ENCODE measurements at regions not wholly inside any gene's neighbourhood (a gene's known extent, or its start where the extent isn't known, plus 50 kb on each side); places are given as distances from the start of the nearest gene placed in this dataset.

DNA sequence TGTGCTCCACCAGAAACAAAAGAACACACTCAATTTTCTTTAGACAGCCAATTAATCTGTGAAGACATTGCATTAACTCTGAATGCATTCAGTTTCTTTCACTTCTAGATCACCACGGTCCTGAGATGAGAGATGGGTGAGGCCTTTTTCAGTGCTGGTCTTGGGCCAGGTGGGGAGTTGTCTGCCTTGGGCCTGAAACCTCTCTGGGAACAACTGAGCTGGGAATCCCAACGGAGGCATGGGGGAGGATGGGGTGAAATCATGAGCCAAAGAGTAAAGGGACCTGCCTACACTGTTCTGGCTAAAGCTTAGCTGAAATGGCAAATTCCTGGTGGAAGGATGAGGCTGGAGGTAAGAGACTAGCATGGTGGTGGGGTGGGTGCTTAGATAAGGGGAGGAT is 353.5 kb upstream of the B3GAT1 start:
- DNase-seq (ENCODE audit: low read depth, low spot score) = no peak

GRCh38 chr11:134764966-134765365 is 352.9 kb upstream of the B3GAT1 start:
- DNase-seq (ENCODE audit: low read depth, low spot score) = no peak

DNA sequence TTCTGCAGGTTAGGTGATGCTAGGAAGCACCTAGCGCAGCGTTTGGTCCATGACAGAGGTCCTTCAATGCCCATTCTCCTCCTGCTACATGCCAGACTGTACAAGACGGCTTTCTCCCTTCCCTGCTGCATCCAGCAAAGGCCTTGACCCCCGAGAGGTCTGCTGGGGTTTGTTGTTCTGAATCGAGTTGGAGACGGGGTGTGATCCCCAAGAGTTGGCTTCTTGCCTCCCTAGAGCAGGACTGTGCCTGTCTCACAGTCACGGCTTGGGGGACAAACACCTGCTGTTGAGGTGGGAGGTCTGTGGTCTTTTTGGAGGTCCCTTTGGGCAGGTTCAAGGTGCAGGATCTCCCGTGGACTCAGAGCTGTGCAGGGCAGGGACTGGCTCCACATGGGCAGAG is 352.3 kb upstream of the B3GAT1 start:
- no peak for DNase-seq (ENCODE audit: low read depth, low spot score)

- no peak for DNase-seq (ENCODE audit: low read depth, low spot score)
These were observed 351.0 kb upstream of the B3GAT1 start for GRCh38 chr11:134763030-134763388.

- no peak for DNase-seq (ENCODE audit: low read depth, low spot score)
These were observed 350.4 kb upstream of the B3GAT1 start for GRCh38 chr11:134762248-134763029.

- DNase-seq (ENCODE audit: low read depth, low spot score) = no peak
These were observed 349.8 kb upstream of the B3GAT1 start for GRCh38 chr11:134761926-134762247.

GRCh38 chr11:134761386-134761785 is 349.3 kb upstream of the B3GAT1 start:
- no peak for DNase-seq (ENCODE audit: low read depth, low spot score)

DNA sequence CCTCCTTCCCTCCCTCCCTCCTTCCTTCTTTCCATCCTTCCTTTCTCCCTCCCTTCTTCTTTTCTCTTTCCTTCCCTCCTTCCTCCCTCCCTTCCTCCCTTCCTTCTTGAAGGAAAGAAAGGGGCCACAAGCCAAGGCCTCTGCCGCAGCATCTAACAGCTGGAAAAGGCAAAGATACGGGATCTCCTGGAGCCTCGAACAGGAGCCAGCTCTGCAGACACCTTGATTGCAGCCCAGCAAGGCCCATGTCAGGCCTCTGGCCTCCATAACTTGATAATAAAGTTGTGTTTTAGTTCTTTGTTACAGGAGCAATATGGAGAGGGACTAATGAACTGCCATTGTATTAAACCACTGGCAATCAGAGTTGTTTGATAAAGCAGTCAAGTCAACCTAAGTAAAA is 348.9 kb upstream of the B3GAT1 start:
- DNase-seq (ENCODE audit: low read depth, low spot score) = no peak

DNA sequence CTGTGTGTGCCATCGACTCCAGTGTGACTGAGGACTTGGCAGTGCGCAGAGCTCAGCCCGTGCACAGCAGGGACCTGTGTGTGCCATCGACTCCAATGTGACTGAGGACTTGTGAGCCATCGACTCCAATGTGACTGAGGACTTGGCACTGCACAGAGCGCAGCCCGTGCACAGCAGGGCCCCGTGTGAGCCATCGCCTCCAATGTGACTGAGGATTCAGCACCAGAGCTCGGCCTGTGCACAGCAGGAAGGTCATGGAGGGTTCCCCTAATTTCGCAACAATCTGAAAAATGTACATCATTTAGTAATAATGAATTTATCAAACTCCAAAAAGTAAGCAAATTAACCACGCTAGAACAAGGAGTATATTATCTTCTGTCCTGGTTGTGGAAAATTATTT is 348.3 kb upstream of the B3GAT1 start:
- no peak for DNase-seq (ENCODE audit: low read depth, low spot score)

DNA sequence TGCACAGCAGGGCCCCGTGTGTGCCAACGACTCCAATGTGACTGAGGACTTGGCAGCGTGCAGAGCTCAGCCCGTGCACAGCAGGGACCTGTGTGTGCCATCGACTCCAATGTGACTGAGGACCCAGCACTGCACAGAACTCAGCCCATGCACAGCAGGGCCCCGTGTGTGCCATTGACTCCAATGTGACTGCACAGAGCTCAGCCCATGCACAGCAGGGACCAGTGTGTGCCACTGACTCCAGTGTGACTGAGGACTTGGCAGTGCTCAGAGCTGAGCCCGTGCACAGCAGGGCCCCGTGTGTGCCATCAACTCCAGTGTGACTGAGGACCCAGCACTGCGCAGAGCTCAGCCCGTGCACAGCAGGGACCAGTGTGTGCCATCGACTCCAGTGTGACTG is 347.8 kb upstream of the B3GAT1 start:
- DNase-seq (ENCODE audit: low read depth, low spot score) = no peak

GRCh38 chr11:134759274-134759673 is 347.2 kb upstream of the B3GAT1 start:
- DNase-seq (ENCODE audit: low read depth, low spot score) = no peak

DNA sequence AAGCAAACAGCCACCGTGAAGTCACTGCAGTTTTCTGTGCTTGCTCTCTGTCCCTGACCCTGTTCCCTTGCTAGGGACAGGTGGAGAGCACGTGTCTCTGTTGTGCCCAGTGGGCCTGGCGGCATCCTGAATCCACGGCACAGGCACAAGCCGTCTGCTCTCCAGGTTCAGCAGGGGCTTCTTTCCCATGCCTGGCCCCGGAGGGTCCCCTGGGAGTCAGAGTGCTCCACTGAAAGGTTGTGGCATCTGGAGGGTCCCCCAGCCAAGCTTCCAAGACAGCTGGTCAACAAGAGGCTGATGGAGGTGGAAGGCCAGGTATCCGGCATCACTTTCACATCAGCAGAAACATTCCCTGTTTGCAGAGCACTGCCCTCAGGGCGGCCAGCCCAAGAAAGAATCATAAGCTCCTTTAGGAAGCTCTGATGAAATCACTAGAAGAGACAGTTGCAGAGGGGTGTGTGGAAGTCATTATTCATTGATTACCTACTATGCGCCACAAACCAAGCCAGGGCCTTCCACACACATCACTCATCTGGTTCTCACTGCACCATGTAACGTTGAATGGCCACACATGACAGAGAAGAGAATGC is 346.4 kb upstream of the B3GAT1 start:
- no peak for DNase-seq (ENCODE audit: low read depth, low spot score)

DNA sequence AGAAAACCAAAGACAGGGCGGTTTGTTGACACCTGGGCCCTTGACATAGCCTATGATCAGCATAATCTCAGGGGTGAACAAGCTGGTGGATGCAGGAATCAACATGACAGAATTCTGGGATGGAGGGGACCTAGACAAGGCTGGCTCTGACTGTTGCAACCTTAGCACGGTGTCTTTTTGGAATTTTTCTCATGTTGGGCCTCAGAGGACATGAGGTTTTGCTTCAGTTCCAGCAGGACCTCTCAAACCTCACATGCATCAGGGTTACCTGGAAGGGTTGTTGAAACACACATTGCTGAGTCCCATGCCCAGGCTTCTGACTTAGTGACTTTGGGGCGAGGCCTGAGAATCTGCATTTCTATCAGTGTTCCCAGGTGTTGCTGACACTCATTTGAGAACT is 345.6 kb upstream of the B3GAT1 start:
- no peak for DNase-seq (ENCODE audit: low read depth, low spot score)

GRCh38 chr11:134756811-134757540 is 344.9 kb upstream of the B3GAT1 start:
- no peak for DNase-seq (ENCODE audit: low read depth, low spot score)

- DNase-seq (ENCODE audit: low read depth, low spot score) = no peak
These were observed 343.5 kb upstream of the B3GAT1 start for GRCh38 chr11:134755535-134755934.

DNA sequence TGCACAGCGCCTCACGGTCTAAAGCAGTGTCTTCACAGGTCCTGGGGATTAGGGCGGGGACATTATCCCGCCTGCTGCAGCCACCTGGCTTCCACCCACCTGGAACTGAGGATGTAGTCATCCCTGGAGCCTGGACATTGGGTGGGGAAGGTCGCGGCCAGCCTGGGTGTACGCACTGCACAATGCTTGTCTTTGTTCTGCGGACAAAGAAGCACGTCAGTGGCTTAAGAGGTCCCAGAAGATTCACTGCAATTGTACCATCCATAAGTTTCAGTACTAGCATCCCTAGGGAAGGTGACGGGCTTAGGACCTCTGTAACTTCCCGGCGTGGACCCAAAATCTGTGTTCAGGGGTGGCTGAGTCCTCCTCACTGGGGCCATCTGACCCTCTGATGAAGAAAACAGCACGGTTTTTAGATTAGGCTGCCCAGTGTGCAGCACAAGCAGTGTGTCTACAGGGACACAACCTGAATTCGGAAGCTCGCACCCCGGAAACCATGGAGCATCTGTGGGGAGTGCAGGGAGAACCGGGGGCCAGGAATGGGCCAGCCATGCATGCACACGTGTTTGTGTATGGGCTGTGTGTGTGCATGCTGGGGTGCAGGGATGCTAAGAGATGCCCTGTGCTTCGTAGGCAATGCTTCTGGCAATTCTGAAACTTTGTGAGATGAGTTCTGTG is 342.6 kb upstream of the B3GAT1 start:
- no peak for DNase-seq (ENCODE audit: low read depth, low spot score)

DNA sequence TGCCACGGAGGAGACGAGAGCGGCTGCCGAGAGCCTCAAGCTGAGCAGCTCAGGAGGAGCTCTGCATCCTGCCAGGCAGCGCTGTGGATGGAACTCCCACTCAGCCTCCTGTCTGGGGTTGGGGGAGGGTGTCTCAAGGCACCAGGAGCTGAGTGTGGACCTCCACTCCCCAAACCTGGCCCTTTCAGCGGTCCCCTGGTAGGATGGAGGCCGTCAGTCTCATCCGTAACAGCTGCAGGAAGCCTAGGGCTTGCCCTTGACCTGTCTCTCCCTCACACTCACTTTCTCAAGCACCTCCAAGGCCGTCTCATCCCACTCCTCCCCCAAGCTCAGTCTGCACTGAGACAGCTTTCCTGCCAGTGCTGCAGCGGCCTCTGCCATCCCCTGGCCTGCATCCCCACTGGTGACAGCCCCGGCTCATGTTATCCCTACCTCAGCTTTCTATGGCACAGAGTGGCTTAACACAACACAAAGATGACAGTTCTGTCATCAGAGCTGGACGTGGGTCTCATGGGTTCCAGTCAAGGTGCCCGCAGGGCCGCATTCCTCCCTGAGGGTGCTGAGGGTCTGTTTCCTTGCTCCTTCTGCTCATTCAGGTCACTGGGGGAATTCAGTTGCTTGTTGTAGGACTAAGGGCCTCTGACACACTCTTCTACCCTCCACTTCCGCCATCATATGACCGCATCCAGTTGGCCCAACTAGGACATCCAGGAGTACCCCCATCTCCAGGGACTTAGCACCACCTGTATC is 341.9 kb upstream of the B3GAT1 start:
- no peak for DNase-seq (ENCODE audit: low read depth, low spot score)

DNA sequence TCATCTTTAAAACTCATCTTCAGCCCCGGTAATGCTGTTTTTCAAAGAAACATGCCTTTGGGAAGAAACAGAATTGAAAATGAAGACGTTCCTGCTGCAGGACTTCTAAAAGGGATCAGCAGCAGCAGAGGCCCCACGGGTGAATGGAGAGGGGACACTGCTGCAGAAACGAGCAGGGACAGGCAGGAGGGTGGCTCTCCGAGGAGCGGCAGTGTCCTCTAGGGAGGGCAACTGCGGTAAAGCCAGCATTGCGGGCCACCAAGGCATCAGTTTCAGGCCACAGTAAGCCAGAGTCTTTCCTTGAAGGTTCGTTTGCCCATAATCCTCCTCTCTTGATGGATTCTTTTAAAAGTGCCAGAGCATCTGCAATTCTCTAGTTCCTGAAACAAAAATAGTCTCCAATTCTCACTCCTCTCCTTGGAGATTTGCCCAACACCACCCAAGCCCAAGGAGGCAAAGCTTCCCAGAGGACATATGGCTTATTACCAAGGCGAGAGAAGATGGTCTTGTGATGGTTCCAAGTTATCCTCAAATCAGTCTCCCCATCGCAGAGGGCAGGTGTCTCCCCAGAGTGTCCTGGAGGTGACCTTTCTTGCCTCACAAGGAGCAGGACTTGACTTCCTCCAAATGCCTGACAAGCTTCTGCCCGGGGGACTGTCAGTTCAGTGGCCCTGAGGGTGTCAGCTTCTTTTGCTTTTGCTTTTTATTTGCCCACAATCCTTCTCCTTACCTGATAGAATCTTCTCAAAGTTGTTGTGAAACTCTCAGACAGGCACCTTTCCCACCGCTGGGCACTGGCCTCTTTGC is 341.1 kb upstream of the B3GAT1 start:
- no peak for DNase-seq (ENCODE audit: low read depth, low spot score)

DNA sequence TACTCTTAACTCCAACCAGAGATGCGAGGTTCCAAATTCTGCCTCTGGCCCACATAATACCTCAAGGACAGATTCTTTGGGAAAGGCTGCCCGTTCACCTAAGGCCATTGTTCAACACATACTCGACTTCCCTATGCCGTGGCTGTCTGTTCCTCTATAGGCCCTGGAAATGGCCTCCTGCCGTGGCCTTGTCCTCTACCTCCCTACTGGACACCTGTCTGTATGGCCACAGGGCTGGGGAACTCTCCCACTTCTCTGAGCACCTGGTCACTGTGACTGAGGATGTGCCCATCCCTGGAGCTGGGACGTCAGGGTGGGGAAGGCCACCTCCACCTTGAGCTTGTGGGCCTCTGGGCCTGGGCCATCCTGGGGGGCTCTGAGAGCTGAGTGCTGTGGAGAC is 340.5 kb upstream of the B3GAT1 start:
- DNase-seq (ENCODE audit: low read depth, low spot score) = no peak

DNA sequence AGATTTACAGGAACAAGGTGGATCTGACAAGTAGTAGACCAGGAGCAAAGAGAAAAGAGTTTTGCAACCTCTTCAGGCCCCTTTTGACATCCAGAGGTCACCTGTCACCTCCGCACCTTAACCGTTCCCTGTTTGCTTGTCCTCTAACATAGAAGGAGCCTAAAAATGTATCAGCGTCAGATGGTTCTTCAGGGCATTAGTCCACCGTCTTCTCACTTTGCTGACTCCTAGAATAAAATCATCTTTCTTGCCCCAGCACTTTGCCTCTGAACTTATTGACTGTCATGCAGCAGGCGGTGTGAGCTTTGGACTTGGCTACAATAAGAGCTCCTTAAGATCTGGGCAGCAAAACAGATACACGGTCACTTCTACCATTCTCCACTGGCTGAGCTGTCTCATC is 339.7 kb upstream of the B3GAT1 start:
- no peak for DNase-seq (ENCODE audit: low read depth, low spot score)

GRCh38 chr11:134751031-134751585 is 339.1 kb upstream of the B3GAT1 start:
- DNase-seq (ENCODE audit: low read depth, low spot score) = no peak

Data from astrocyte of the hippocampus (primary cell).